ENCODE measurements at regions not wholly inside any gene's neighbourhood (a gene's known extent, or its start where the extent isn't known, plus 50 kb on each side); places are given as distances from the start of the nearest gene placed in this dataset.

DNA sequence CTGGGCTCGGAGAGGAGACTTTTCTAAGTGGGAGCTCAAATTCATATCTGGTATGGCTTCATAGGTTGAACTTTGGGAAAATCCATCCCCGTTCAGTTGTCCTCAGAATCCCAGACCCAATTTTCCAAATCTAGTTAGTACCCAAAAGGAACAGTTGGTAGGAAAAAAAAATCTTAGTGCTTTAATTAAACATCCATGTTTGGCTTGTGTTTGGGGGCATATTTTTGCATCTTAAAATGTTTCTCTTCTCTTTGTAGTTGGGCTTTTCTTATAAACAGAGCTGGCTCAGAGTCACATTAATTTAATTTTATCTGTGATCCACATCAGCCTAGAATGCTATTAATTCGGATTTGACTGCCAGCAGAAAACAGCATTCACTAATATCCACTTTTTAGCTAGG lies 165.9 kb downstream of the BUB3 start:
- ChIA-PET CTCF (no interaction called here), POLR2A (interaction anchor here (0.6 kb wide), 1 partner anchor 136 kb away, joined by 3 read pairs; no protein-coding TSS in a partner anchor)
- H3K9me3 Mint-ChIP-seq = no peaks in the 10 kb centered on the region
- no peak overlapping the region for H3K4me3 Mint-ChIP-seq
- no peak for DNase-seq
- H3K27me3 Mint-ChIP-seq = no peaks in the 10 kb centered on the region
- no peak overlapping the region for H3K27ac Mint-ChIP-seq
- intact Hi-C loops (cut with micrococcal nuclease) = no loop called here
- peaks cover 13% of the 10 kb centered on the region for H3K4me1 Mint-ChIP-seq (ENCODE audit: low read depth)
- ATAC-seq = no peak
- TF ChIP-seq, protein P1, sequence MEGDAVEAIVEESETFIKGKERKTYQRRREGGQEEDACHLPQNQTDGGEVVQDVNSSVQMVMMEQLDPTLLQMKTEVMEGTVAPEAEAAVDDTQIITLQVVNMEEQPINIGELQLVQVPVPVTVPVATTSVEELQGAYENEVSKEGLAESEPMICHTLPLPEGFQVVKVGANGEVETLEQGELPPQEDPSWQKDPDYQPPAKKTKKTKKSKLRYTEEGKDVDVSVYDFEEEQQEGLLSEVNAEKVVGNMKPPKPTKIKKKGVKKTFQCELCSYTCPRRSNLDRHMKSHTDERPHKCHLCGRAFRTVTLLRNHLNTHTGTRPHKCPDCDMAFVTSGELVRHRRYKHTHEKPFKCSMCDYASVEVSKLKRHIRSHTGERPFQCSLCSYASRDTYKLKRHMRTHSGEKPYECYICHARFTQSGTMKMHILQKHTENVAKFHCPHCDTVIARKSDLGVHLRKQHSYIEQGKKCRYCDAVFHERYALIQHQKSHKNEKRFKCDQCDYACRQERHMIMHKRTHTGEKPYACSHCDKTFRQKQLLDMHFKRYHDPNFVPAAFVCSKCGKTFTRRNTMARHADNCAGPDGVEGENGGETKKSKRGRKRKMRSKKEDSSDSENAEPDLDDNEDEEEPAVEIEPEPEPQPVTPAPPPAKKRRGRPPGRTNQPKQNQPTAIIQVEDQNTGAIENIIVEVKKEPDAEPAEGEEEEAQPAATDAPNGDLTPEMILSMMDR (IDR thresholded peaks at IDR 0.05) = no peak
- no peaks in the 10 kb centered on the region for H3K36me3 Mint-ChIP-seq (ENCODE audit: low read depth)

DNA sequence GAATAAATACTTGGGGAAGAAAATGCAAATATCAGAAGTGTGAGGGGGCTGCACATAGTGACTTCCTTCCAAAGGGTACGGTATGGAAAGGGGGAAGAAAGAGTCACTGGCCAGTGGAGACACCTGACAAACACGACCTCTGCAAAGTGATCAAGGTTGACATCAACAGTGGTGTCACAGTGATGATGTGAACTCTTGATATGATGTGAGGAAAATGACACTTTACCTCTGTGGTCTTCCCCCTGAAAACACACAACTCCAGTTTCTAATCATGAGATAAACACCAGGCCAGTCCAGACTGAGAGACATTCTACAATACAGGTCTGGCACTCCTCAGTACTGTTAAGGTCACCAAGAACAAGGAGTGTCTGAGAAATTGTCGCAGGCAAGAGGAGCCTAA lies 169.7 kb downstream of the BUB3 start:
- peaks cover 8% of the 10 kb centered on the region for H3K4me1 Mint-ChIP-seq (ENCODE audit: low read depth)
- DNase-seq = peak; percentile 6
- intact Hi-C loops (cut with micrococcal nuclease) = no loop called here
- no peaks in the 10 kb centered on the region for H3K36me3 Mint-ChIP-seq (ENCODE audit: low read depth)
- POLR2A ChIA-PET = no interaction called here
- no peak overlapping the region for H3K27ac Mint-ChIP-seq
- no peak overlapping the region for H3K4me3 Mint-ChIP-seq
- peaks cover 1% of the 10 kb centered on the region for H3K27me3 Mint-ChIP-seq
- peak; percentile 71 for ATAC-seq
- H3K9me3 Mint-ChIP-seq = no peaks in the 10 kb centered on the region
- TF ChIP-seq, protein P1 (IDR thresholded peaks at IDR 0.05) = no peak
- CTCF ChIA-PET = no interaction called here

DNA sequence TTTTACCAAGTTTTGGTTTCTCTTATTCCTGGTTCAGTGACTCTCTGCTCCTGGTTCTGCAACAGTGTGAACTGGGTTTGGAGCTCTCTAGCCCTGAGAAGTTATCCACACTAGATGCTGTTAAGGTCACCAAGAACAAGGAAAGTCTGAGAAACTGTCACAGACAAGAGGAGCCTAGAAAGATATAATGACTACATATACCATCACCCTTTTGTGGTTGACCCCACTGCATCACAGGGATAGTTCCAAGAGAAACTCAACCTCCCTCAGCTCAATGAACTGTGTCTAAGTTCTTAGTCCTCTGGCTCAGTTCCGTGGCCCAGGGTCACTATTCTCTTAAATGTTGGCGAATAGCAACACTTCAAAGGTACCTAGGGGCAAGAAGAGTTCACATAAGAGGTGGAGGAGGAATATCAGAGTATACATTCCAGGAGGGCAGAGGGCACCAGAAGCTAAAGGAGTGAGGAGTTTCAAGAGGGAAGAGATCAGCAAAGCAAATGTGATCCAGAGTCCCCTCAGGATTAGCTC lies 171.5 kb downstream of the BUB3 start:
- TF ChIP-seq, protein P1 (IDR thresholded peaks at IDR 0.05) = no peak
- ATAC-seq (no peak), DNase-seq (no peak)
- Mint-ChIP-seq H3K4me1 (ENCODE audit: low read depth) (peaks cover 8% of the 10 kb centered on the region), H3K27me3 (peaks cover 1% of the 10 kb centered on the region), H3K36me3 (ENCODE audit: low read depth) (no peaks in the 10 kb centered on the region), H3K9me3 (no peaks in the 10 kb centered on the region), H3K4me3 (no peak overlapping the region), H3K27ac (no peak overlapping the region)
- ChIA-PET POLR2A (no interaction called here), CTCF (no interaction called here)
- intact Hi-C loops (cut with micrococcal nuclease) = no loop called here

DNA sequence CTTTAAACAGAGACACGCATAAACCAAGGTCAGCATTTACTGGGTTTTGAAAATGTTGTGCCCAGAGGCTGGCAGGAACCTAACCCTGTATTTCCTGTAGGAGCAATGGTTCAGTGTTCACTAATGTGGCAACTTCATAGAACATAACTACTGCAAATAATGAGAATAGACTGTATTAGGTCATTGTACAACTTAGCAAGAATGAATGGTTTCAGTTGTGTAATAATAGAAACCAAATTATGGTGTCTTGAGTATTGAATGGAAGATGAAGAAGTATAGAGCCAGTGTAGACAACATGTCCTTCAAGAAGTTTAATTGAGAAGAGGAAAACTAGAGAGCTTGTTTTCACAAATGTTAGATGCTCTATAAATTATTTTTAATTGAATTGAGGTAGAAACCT lies 172.5 kb downstream of the BUB3 start:
- H3K27me3 Mint-ChIP-seq = peaks cover 1% of the 10 kb centered on the region
- ATAC-seq = no peak
- peaks cover 8% of the 10 kb centered on the region for H3K4me1 Mint-ChIP-seq (ENCODE audit: low read depth)
- no peaks in the 10 kb centered on the region for H3K9me3 Mint-ChIP-seq
- H3K27ac Mint-ChIP-seq = no peak overlapping the region
- ChIA-PET CTCF (no interaction called here), POLR2A (no interaction called here)
- intact Hi-C loops (cut with micrococcal nuclease) = no loop called here
- no peak overlapping the region for H3K4me3 Mint-ChIP-seq
- TF ChIP-seq, protein P1 (IDR thresholded peaks at IDR 0.05) = no peak
- H3K36me3 Mint-ChIP-seq (ENCODE audit: low read depth) = no peaks in the 10 kb centered on the region
- DNase-seq = no peak

DNA sequence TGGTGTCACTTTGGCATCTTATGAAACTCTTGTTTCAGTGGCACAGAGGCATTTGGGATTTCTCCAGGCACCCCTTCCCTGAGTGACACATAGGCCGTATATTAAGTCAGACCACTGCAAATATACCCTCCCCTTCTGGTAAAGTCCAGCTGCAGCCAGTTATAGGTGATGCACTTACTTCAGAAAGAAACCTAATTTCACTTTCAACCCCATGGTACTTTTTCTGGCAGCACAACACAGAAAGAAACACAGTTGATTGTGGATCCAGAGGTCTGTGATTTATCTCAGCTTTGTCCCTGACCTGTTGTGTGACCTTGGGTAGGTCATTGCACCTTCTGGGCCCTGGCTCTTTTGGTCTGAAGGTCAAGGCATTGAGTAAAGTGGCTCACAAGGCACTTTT lies 173.2 kb downstream of the BUB3 start:
- TF ChIP-seq, protein P1 (IDR thresholded peaks at IDR 0.05) = no peak
- ATAC-seq = no peak
- POLR2A ChIA-PET = no interaction called here
- Mint-ChIP-seq H3K27ac (no peak overlapping the region), H3K4me1 (ENCODE audit: low read depth) (peaks cover 8% of the 10 kb centered on the region), H3K4me3 (no peak overlapping the region), H3K27me3 (peaks cover 3% of the 10 kb centered on the region), H3K9me3 (no peaks in the 10 kb centered on the region), H3K36me3 (ENCODE audit: low read depth) (no peaks in the 10 kb centered on the region)
- CTCF ChIA-PET = no interaction called here
- no peak for DNase-seq
- intact Hi-C loops (cut with micrococcal nuclease) = no loop called here
